GM12892 (cell line): ENCODE measurements at regions not wholly inside any gene's neighbourhood (a gene's known extent, or its start where the extent isn't known, plus 50 kb on each side); places are given as distances from the start of the nearest gene placed in this dataset.

Experiments
- DNase-seq: peaks from one replicate; pipeline ENCODE4 v3.0.0; 2011; ENCODE audit not compliant: insufficient read length
- FAIRE-seq: peaks from 2 replicates; lab custom pipeline; 2011; peaks lifted over from hg19 to GRCh38; lab: Jason Lieb, UNC
- POLR2A ChIP-seq: IDR thresholded peaks from 2 replicates; pipeline ENCODE4 v1.6.1; 2011; ENCODE audit warnings: low read depth, low read length, control low read depth
- POLR2AphosphoS5 ChIP-seq: IDR thresholded peaks from 2 replicates; pipeline ENCODE4 v1.6.1; 2011; ENCODE audit warnings: low read depth, low read length, control low read depth
- TAF1 ChIP-seq: IDR thresholded peaks from 2 replicates; pipeline ENCODE4 v1.6.1; 2011; ENCODE audit warnings: low read depth, mild to moderate bottlenecking, control low read depth, low read length, borderline replicate concordance

- no peak for DNase-seq
- FAIRE-seq = no peak
- TF ChIP-seq POLR2AphosphoS5 (no peak), POLR2A (no peak), TAF1 (no peak)
These were observed 328.7 kb downstream of the CTTN start for GRCh38 chr11:70727021-70727420.

DNA sequence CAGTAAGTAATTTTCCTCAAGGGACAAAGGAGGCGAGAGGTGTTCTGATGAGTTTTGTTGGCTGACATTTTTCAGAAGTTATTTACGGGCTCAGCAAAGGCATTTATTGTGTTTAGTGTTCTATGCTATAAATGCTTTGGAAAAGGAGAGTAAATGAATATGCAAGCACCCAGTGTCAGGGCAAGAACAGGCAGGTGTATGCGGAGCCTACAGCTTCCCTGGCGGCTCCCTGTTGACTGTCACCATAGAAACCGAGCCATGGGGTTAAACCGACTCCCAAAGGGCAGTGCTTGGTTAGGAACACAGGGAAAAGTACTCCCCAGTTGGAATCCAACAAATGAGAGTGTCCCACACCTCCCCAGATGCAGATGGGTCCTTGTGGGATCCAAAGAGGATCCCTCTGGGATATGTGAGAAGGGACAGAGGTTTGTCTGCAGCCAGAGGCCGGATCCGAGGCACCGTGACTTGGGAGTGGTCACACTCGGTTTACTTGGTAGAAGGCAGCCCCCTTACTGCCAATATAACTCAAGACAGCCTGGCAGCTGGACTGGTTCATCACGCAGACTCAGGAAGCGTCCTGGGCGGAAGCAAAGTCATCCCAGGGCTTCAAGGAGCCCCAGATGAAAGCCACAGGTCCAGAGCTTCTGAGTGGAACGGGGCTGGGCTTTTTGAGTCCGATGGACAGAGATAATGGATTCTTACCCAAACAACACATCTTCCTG lies 329.7 kb downstream of the CTTN start:
- FAIRE-seq (no peak), DNase-seq (no peak)
- TF ChIP-seq POLR2A = no peak
- no peak for TF ChIP-seq TAF1
- no peak for TF ChIP-seq POLR2AphosphoS5

DNA sequence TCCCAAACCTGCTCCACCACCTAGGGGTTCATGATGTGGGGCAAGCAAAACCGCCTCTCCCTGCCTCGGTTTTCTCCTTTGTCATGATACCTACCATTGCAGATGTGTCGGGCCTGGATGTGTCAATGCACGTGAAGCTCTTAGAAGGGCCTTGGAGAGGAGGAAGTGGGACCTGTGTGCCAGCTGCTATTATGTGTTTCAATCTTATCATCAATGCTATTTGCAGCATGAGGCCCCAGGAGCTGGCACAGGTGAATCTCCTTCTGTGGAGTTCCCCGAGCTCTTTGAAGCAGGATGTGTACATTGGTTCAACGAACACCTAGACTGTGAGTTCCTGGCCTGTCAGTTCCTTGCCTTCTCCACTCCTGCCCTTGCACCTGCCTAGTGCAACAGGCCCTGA lies 331.6 kb downstream of the CTTN start:
- DNase-seq = no peak
- FAIRE-seq = no peak
- TF ChIP-seq POLR2A = no peak
- no peak for TF ChIP-seq TAF1
- no peak for TF ChIP-seq POLR2AphosphoS5

GRCh38 chr11:70730411-70730810 lies 332.1 kb downstream of the CTTN start:
- TF ChIP-seq POLR2AphosphoS5 = no peak
- no peak for TF ChIP-seq POLR2A
- TF ChIP-seq TAF1 = no peak
- no peak for DNase-seq
- FAIRE-seq = no peak

GRCh38 chr11:70731271-70732022 lies 333.1 kb downstream of the CTTN start:
- TF ChIP-seq POLR2AphosphoS5 = no peak
- TF ChIP-seq POLR2A = no peak
- no peak for TF ChIP-seq TAF1
- no peak for FAIRE-seq
- DNase-seq = no peak

DNA sequence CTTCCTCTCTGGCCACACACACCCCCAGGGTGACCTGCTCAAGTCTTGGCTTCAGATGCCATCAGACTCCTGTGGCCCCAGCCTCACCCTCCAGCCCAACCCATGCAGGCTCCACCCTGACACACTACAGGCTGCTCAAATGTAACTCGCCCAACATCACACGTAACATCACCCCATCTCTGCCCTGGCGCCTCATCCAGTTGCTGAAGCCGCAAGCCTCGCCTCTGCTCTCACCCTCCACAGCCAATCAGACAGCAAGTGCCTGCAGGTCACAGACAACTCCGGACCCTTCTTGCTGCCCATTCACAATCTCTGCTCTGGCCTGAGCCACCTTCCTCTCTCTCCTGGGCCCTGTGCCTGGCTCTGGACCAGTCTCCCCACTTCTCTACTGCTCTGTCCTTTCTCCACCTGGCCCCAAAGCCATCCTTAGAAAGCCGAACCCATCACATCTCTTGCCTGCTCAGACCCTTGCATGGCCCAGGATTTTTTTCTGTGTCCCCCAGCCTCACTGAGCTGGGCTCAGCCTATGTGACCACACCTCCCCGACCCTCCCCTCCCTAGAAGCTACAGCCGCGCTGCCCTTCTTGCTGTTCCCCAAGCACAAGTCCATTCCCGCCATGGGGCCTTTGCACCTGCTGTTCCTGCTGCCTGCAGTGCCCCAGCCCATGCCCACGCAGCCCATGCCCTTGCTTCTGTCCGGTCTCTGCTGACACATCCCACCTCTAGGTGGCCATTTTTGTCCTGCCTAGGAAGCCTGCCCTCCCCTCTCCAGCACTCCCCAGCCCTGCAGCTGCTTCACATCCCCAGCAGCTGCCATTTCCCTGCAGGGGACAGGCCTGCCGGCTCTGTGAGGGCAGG lies 333.9 kb downstream of the CTTN start:
- TF ChIP-seq POLR2AphosphoS5 (no peak), TAF1 (no peak), POLR2A (no peak)

GRCh38 chr11:70732881-70733196 lies 334.5 kb downstream of the CTTN start:
- FAIRE-seq (no peak), DNase-seq (no peak)
- TF ChIP-seq POLR2AphosphoS5 (no peak), TAF1 (no peak), POLR2A (no peak)

More for the DNA sequence above, 333.9 kb downstream of the CTTN start:
- no peak for FAIRE-seq
- DNase-seq = no peak

DNA sequence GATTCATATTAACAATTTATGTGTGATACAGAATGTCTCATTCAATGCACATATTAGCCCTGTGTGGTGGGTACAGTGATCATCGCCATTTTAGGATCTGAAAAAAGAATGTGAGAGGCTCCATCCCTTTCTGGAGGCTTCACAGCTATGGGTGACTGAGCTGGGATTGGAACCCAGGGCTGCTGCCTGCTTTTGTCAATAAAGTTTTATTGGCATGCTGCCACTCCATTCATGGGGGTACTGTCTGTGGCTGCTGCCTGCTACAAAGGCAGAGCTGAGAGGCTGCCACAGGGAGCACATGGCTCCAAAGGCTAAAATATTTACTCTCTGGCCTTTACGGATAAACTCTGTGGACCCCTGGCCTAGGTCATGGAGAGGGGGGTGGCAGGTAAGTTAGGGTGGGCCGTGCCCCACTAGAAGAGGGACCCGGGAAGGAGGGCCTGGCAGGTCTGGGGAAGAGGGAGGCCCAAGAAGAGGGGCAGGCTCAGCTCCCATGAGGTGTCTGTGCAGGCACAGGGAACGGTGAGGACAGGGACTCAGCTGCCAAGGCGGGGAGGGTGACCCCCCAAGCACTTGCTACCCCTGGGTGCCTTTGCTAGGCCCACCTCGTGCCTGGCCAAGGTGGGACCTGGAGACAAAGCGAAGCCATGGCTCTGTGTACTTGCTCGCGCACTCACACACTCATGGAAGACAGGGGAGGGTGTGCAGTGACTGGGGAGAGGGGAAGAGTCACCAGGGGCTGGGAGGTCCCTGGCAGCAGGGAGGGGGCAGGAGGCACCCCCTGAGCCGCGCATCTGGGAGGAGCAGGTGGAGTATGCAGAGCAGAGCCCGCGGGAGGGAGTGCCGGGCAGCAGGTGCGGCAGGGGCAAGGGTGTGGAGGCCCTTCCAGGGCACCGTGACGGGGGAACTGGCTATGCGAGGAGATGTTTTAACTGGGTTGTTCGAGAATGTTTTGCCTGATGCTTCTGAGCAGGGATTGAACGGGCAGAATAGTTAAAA lies 335.3 kb downstream of the CTTN start:
- DNase-seq = no peak
- FAIRE-seq = no peak

GRCh38 chr11:70734379-70734778 lies 336.1 kb downstream of the CTTN start:
- TF ChIP-seq POLR2A (no peak), TAF1 (no peak), POLR2AphosphoS5 (no peak)
- FAIRE-seq = no peak
- no peak for DNase-seq

More for the DNA sequence above, 335.3 kb downstream of the CTTN start:
- no peak for TF ChIP-seq POLR2A

DNA sequence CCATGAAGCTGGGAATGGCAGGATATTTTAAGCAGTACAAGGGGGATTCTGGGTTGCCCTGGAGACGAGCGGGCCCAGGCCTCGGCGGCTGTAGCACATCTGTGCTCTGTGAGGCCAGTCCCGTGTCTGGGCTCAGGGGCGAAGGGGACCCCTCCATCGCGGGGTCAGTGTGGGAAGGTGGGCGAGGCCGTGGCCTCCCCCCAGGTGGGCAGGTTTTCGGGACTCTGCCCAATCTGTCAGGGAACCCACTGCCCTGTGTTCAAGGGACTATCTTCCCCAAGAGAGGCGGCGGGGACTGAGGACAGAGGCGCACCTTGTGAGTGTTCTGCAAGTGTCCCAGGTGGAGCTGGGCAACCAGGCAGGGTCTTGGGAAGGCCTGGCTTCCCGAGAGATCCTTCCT lies 336.6 kb downstream of the CTTN start:
- FAIRE-seq = no peak
- DNase-seq = no peak
- no peak for TF ChIP-seq POLR2AphosphoS5
